ENCODE measurements at regions not wholly inside any gene's neighbourhood (a gene's known extent, or its start where the extent isn't known, plus 50 kb on each side); places are given as distances from the start of the nearest gene placed in this dataset.

GRCh38 chr4:79225360-79225759, 100.5 kb downstream of the NAA11 start:
- no peak for TF ChIP-seq CTCF (IDR thresholded peaks at IDR 0.05)
- TF ChIP-seq POLR2A (IDR thresholded peaks at IDR 0.05), result no peak

Data from esophagus squamous epithelium (tissue), 4 donors.